CD4-positive, CD25-positive, alpha-beta regulatory T cell (primary cell): ENCODE measurements at regions not wholly inside any gene's neighbourhood (a gene's known extent, or its start where the extent isn't known, plus 50 kb on each side); places are given as distances from the start of the nearest gene placed in this dataset.

Experiments used
- ATAC-seq, 2 donors: fragments of 150-1000 bp; cut with Tn5 transposase; one replicate each; pipeline ENCODE4 v1.10.0; 2021; ENCODE audit warnings: low read depth in 2 of 2, moderate number of reproducible peaks in 2 of 2, moderate library complexity in 1 of 2
- DNase-seq, 3 donors: peaks; one replicate each; pipeline versions ENCODE4 v3.0.0 to v3.0.0-alpha.2; 2012 to 2022; ENCODE audit warnings: mixed read lengths in 1 of 3
- H3K27ac ChIP-seq: one replicate; pipeline ENCODE4 v1.7.0; 2013; ENCODE audit warnings: mild to moderate bottlenecking, low read length; ENCODE audit not compliant: insufficient read depth, poor library complexity, severe bottlenecking
- H3K27me3 ChIP-seq: one replicate; pipeline ENCODE4 v1.7.0; 2013; ENCODE audit warnings: low read length; ENCODE audit not compliant: control insufficient read depth, insufficient read depth
- H3K36me3 ChIP-seq: one replicate; pipeline ENCODE4 v1.7.0; 2013; ENCODE audit warnings: mild to moderate bottlenecking, low read length, moderate library complexity; ENCODE audit not compliant: control insufficient read depth, insufficient read depth
- H3K4me1 ChIP-seq: 2 replicates; pipeline ENCODE4 v1.7.0; 2013; ENCODE audit warnings: mild to moderate bottlenecking, low read length; ENCODE audit not compliant: insufficient read depth, control insufficient read depth, poor library complexity, severe bottlenecking
- H3K4me3 ChIP-seq: one replicate; pipeline ENCODE4 v1.7.0; 2013; ENCODE audit warnings: low read depth, mild to moderate bottlenecking, low read length, moderate library complexity
- H3K9me3 ChIP-seq, 2 experiments: 1 replicate in 1 of 2; 2 replicates in 1 of 2; pipeline ENCODE4 v1.7.0; 2013; ENCODE audit warnings: low read length in 2 of 2, mild to moderate bottlenecking in 1 of 2, moderate library complexity in 1 of 2; ENCODE audit not compliant: control insufficient read depth in 2 of 2
- H3K27ac Mint-ChIP-seq, 3 donors: one replicate each; pipeline ENCODE4 v1.8.0; 2020 to 2022; ENCODE audit warnings: mild to moderate bottlenecking in 3 of 3, mixed read lengths in 3 of 3, moderate library complexity in 2 of 3
- H3K27me3 Mint-ChIP-seq: one replicate; pipeline ENCODE4 v1.8.0; 2022; ENCODE audit warnings: mild to moderate bottlenecking, mixed read lengths
- H3K36me3 Mint-ChIP-seq: one replicate; pipeline ENCODE4 v1.8.0; 2020; ENCODE audit warnings: mixed read lengths
- H3K4me1 Mint-ChIP-seq, 4 donors: one replicate each; pipeline ENCODE4 v1.8.0; 2020 to 2022; ENCODE audit warnings: mixed read lengths in 4 of 4, mild to moderate bottlenecking in 1 of 4
- H3K4me3 Mint-ChIP-seq, 4 donors: one replicate each; pipeline ENCODE4 v1.8.0; 2020 to 2022; ENCODE audit warnings: mild to moderate bottlenecking in 4 of 4, mixed read lengths in 4 of 4, moderate library complexity in 3 of 4
- H3K9me3 Mint-ChIP-seq, 7 donors: one replicate each; pipeline ENCODE4 v1.8.0; 2020 to 2022; ENCODE audit warnings: mixed read lengths in 7 of 7, mild to moderate bottlenecking in 3 of 7, moderate library complexity in 2 of 7

DNA sequence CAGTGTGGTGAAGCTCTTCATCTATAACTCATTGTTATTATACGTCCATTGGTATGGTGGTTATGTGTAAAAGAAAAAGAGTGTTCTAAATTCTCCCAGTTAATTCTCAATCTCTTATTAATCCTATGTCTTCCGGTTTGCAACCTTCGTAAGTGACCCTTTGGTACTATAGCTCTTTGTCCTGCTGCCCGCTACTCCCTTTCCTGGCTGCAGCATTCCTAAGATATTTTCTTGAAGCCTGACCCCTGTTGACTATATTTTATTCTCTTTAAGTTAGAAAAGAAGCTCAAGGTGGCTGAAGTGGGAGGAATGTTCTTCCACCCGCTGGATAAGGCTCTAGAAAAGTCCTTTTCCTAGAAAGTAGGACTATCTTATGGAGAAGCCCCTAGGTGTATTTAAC is 684.8 kb downstream of the SOCS6 start:
- no peak for ATAC-seq
- Mint-ChIP-seq H3K36me3 (no peaks in the 10 kb centered on the region), H3K4me3 (no peak overlapping the region), H3K9me3 (peaks cover 0 to 4% (median 0%) of the 10 kb centered on the region in 7 donors), H3K4me1 (no peaks in the 10 kb centered on the region), H3K27me3 (no peaks in the 10 kb centered on the region), H3K27ac (no peak overlapping the region)
- no peak for DNase-seq
- no peaks in the 10 kb centered on the region for H3K4me1 ChIP-seq
- H3K9me3 ChIP-seq: no peaks in the 10 kb centered on the region
- H3K27me3 ChIP-seq: no peaks in the 10 kb centered on the region
- no peaks in the 10 kb centered on the region for H3K36me3 ChIP-seq
- H3K4me3 ChIP-seq: no peak overlapping the region
- no peak overlapping the region for H3K27ac ChIP-seq

DNA sequence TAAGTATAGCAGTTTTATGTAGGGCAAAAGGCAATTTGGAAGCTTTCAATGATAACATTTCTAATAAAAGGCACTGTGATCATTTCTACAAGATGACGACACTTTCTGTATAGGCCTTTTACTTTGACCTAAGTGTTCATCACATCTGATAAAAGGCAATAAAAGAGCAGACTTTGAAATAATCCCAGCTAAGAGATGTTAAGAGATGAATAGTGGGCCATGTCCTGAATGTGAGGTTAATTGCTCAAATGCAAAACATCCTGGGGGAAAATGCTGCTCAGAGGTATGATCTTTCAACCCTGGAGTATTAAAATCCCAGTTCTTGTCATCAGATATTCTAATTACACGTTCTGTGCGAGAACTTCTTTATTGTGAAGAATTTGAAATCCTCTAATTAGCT is 677.6 kb downstream of the SOCS6 start:
- H3K36me3 Mint-ChIP-seq: no peaks in the 10 kb centered on the region

DNA sequence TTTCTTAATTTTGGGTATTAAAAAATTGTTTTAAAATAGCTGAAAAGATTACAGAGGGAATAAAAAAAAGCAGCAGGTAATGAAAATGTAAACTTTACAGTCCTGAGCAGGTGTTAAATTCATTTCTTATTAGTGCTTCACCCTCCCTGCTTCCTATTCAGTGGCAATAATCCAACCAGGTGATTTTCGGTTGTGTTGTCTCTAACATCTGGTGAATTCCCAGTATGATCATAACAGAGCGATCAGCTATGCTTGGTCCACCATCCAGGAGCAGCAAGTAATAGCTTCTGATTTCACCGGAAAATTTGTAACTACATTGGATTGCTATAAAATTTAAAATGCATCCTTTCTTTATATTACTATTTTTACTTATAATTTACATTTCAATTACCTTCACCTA is 673.1 kb downstream of the SOCS6 start:
- H3K27ac ChIP-seq: no peak overlapping the region
- H3K4me1 ChIP-seq: no peaks in the 10 kb centered on the region
- Mint-ChIP-seq H3K36me3 (no peaks in the 10 kb centered on the region), H3K9me3 (peaks cover 0 to 3% (median 0%) of the 10 kb centered on the region in 7 donors), H3K27me3 (peaks cover 13% of the 10 kb centered on the region), H3K4me1 (no peaks in the 10 kb centered on the region), H3K4me3 (no peak overlapping the region), H3K27ac (no peak overlapping the region)
- no peaks in the 10 kb centered on the region for H3K27me3 ChIP-seq
- H3K4me3 ChIP-seq: no peak overlapping the region
- ATAC-seq: no peak
- H3K36me3 ChIP-seq: no peaks in the 10 kb centered on the region
- no peak for DNase-seq
- no peaks in the 10 kb centered on the region for H3K9me3 ChIP-seq

More for the DNA sequence above, 677.6 kb downstream of the SOCS6 start:
- Mint-ChIP-seq H3K4me3 (no peak overlapping the region), H3K27me3 (peaks cover 4% of the 10 kb centered on the region), H3K4me1 (no peaks in the 10 kb centered on the region), H3K27ac (no peak overlapping the region), H3K9me3 (peaks cover 0 to 2% (median 0%) of the 10 kb centered on the region in 7 donors)
- no peak overlapping the region for H3K4me3 ChIP-seq
- no peaks in the 10 kb centered on the region for H3K9me3 ChIP-seq
- H3K4me1 ChIP-seq: no peaks in the 10 kb centered on the region
- no peaks in the 10 kb centered on the region for H3K36me3 ChIP-seq
- H3K27ac ChIP-seq: no peak overlapping the region
- ATAC-seq (no peak), DNase-seq (no peak)
- H3K27me3 ChIP-seq: no peaks in the 10 kb centered on the region

DNA sequence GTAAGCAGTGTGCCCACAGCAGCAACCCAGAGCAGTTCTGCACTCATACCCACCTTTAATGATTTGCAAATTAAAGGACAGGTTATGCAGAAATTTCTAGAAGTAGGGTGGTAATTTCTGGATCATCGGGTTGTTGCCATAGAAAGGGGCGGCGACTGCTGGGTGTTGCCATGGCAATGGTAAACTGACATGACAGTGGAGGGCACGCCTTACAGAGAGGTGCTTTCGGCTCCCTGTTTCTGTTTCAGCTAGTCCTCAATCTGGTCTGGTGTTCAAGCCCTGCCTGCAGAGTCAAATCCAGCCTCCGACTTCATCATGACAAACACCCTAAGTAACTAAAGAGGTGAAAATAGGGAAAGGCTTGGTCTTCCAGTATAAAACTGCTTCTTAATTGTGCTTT is 667.7 kb downstream of the SOCS6 start:
- Mint-ChIP-seq H3K36me3 (no peaks in the 10 kb centered on the region), H3K4me1 (no peaks in the 10 kb centered on the region), H3K4me3 (no peak overlapping the region), H3K27ac (no peak overlapping the region), H3K27me3 (peaks cover 10% of the 10 kb centered on the region), H3K9me3 (peaks cover 0 to 3% (median 0%) of the 10 kb centered on the region in 7 donors)
- H3K4me3 ChIP-seq: no peak overlapping the region
- H3K27me3 ChIP-seq: no peaks in the 10 kb centered on the region
- H3K27ac ChIP-seq: no peak overlapping the region
- no peaks in the 10 kb centered on the region for H3K9me3 ChIP-seq
- DNase-seq (no peak), ATAC-seq (no peak)
- H3K4me1 ChIP-seq: no peaks in the 10 kb centered on the region
- no peaks in the 10 kb centered on the region for H3K36me3 ChIP-seq

DNA sequence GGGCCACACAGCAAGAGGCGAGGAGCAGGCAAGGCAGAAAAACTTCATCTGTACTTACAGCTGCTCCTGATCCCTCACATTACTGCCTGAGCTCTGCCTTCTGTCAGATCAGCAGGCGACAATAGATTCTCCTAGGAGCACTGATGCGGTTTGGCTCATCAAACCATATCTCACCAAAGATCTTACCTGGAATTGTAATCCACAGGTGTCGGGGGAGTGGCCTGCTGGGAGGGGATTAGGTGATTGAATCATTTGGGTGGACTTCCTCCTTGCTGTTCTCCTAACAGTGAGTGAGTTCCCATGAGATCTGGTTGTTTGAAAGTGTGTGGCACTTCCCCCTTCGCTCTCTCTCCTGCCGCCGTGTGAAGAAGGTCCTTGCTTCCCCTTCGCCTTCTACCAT is 647.3 kb downstream of the SOCS6 start:
- H3K4me1 Mint-ChIP-seq: peaks cover 0 to 5% (median 0%) of the 10 kb centered on the region in 4 donors
- H3K4me3 Mint-ChIP-seq: no peak overlapping the region
- no peak overlapping the region for H3K27ac Mint-ChIP-seq
- DNase-seq: no peak
- Histone ChIP-seq H3K36me3 (no peaks in the 10 kb centered on the region), H3K9me3 (no peaks in the 10 kb centered on the region), H3K4me1 (no peaks in the 10 kb centered on the region), H3K27ac (no peak overlapping the region), H3K27me3 (no peaks in the 10 kb centered on the region), H3K4me3 (no peak overlapping the region)
- peaks cover 0 to 2% (median 0%) of the 10 kb centered on the region in 7 donors for H3K9me3 Mint-ChIP-seq
- ATAC-seq: no peak
- no peaks in the 10 kb centered on the region for H3K27me3 Mint-ChIP-seq
- H3K36me3 Mint-ChIP-seq: no peaks in the 10 kb centered on the region

DNA sequence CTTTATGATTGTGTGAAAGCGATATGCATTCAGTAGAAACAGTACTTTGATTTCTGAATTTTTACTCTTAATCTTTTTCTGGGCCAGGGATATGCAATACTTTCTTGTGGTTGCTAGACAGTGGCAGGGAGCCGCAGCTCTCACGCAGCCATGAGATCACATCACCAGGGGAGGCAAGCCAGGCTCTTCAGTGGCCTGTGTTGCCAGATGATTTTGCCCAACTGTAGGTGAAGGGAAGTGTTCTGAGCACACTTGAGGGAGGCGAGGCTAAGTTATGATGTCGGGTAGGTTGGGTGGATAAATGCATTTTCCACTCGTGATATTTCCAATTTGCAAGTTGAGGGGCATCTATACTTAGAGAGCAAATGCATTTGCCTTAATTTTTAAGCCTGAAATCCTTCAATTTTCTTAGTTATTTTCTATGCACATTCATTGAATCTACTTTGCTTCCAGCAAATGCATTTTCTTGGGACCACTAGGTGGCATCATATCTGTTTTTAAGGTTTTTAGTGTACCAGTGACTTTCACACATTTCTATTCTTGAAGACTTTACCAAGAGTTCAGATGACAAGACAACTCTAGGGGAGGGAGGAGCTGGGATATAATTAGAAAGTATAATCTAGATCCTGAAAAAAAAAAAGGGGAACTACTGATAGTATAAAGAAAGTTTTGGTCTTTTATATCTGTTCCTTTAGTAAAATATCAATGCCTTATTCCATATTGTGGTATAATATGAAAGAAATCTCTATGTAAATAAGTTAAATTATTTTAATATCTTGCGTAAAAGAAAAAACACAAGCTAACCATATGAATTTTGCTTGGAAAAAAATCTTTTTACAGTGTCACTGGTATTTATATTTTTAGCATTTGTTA is 643.3 kb downstream of the SOCS6 start:
- Histone ChIP-seq H3K27me3 (no peaks in the 10 kb centered on the region), H3K36me3 (no peaks in the 10 kb centered on the region), H3K27ac (no peak overlapping the region), H3K9me3 (no peaks in the 10 kb centered on the region), H3K4me1 (no peaks in the 10 kb centered on the region), H3K4me3 (no peak overlapping the region)
- Mint-ChIP-seq H3K4me3 (no peak overlapping the region), H3K4me1 (peaks cover 0 to 5% (median 0%) of the 10 kb centered on the region in 4 donors), H3K27ac (no peak overlapping the region), H3K36me3 (no peaks in the 10 kb centered on the region), H3K27me3 (no peaks in the 10 kb centered on the region), H3K9me3 (peaks cover 0 to 2% (median 0%) of the 10 kb centered on the region in 7 donors)
- ATAC-seq: no peak
- peak in 2 of 3 donors; percentile 15 to 26 for DNase-seq

DNA sequence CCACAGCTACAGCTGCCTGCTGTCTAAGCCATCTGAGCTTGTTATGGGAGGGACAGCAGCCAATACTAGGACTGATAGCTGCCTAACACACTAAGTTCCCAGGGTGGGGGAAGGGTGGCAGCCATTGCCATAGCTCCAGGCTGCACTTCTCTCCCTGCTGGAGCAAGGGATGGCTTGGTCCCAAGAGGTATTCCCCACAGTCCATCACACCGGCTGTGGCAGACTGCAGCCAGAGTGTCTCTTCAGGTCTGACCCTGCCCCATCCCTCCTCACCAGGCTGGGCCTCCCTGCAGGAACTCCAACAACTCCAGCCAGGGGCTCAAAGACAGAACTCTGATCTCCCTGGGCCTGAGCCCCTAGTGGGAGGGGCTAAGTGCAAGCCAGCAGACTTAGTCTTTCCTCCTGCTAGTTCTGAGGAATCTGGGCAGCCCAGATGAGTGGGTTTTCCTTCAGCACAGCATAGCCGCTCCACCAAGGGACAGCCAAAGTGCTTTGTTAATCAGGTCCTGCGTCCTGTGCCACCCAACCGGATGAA is 632.1 kb downstream of the SOCS6 start:
- Mint-ChIP-seq H3K9me3 (peaks cover 0 to 9% (median 4%) of the 10 kb centered on the region in 7 donors), H3K4me1 (no peaks in the 10 kb centered on the region), H3K27ac (no peak overlapping the region), H3K36me3 (peaks cover 3% of the 10 kb centered on the region), H3K4me3 (no peak overlapping the region), H3K27me3 (no peaks in the 10 kb centered on the region)
- no peak for DNase-seq
- Histone ChIP-seq H3K4me1 (no peaks in the 10 kb centered on the region), H3K4me3 (no peak overlapping the region), H3K27me3 (no peaks in the 10 kb centered on the region), H3K9me3 (peaks cover 0 to 3% of the 10 kb centered on the region in 2 experiments), H3K27ac (no peak overlapping the region), H3K36me3 (no peaks in the 10 kb centered on the region)
- no peak for ATAC-seq

DNA sequence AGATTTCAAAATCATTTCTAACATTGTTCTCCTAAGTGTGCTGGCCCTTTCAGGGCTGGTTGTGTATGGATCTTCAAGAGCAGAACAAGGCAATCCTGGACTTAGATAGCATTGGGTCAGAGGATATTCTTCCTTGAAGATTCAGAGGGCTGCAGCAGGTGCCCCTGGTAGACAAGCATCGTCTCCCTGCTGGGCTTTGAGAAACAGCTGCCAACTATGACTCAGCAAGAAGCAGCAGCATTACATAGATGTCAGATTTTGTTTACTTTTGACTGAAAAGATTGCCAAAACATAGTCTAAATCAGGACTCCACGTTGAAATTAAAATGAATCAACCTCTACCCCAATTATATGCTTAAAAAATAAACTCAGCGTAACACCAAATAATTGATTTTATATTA is 618.8 kb downstream of the SOCS6 start:
- Mint-ChIP-seq H3K9me3 (peaks cover 0 to 7% (median under 1%) of the 10 kb centered on the region in 7 donors), H3K4me3 (no peak overlapping the region), H3K4me1 (peaks cover 0 to 17% (median 3%) of the 10 kb centered on the region in 4 donors), H3K27ac (peak overlapping the region in 1 of 3 donors; percentile 20), H3K27me3 (no peaks in the 10 kb centered on the region), H3K36me3 (no peaks in the 10 kb centered on the region)
- no peak for ATAC-seq
- Histone ChIP-seq H3K27me3 (no peaks in the 10 kb centered on the region), H3K27ac (no peak overlapping the region), H3K4me1 (no peaks in the 10 kb centered on the region), H3K4me3 (no peak overlapping the region), H3K36me3 (no peaks in the 10 kb centered on the region), H3K9me3 (no peaks in the 10 kb centered on the region)
- DNase-seq: no peak
